Right atrium auricular region (tissue), 2 donors: ENCODE measurements at regions not wholly inside any gene's neighbourhood (a gene's known extent, or its start where the extent isn't known, plus 50 kb on each side); places are given as distances from the start of the nearest gene placed in this dataset.
"Not testable (repeated sequence)": the region's sequence is repeated elsewhere in the genome, so short reads cannot be mapped to it uniquely, and the experiment has no call there.

Experiments used
- DNase-seq: peaks from one replicate; pipeline ENCODE4 v3.0.0-alpha.2; 2019; ENCODE audit warnings: low spot score
- H3K27ac ChIP-seq, 2 donors: fragments of 200-600 bp; sonication (generic); 1 replicate in 1 of 2; 2 replicates in 1 of 2; pipeline ENCODE4 v1.5.1; 2016 to 2019
- H3K27me3 ChIP-seq, 2 donors: fragments of 200-600 bp; sonication (generic); one replicate each; pipeline versions ENCODE4 v1.5.1 to v1.6.0; 2017 to 2019
- H3K36me3 ChIP-seq: fragments of 200-600 bp; sonication (generic); one replicate; pipeline ENCODE4 v1.5.1; 2016
- H3K4me1 ChIP-seq, 2 donors: fragments of 200-600 bp; sonication (generic); one replicate each; pipeline versions ENCODE4 v1.5.1 to v1.6.0; 2017 to 2019
- H3K4me3 ChIP-seq, 2 donors: fragments of 200-600 bp; sonication (generic); 1 replicate in 1 of 2; 2 replicates in 1 of 2; pipeline ENCODE4 v1.5.1; 2017 to 2019; ENCODE audit warnings: mild to moderate bottlenecking in 1 of 2, moderate library complexity in 1 of 2
- H3K9me3 ChIP-seq, 2 donors: fragments of 200-600 bp; sonication (generic); one replicate each; pipeline ENCODE4 v1.5.1; 2019
- TF ChIP-seq, protein P1 (sequence below), 2 donors: fragments of 200-600 bp; sonication (generic); IDR thresholded peaks; one replicate each; pipeline ENCODE4 v1.5.1; 2019; ENCODE audit warnings: antibody characterized with exemption in 2 of 2

DNA sequence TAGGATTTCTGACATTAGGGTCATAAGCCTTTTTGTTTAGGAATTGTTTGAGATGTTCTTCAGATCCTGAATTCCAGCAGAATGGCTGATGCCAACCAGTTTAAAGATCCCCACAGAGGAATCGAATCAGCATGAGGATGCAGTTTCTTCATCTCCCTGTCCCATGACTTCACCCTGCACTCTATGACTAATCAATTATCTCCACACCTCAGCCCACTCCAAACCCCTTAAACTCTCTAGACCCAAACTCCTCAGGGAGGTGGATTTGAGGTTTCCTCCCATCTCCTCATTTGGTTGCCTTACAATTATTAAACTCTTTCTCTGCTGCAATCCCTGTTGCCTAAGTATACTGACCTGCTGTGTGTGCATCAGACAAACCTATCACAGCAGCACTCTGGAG is 86.5 kb upstream of the CRY1 start:
- H3K4me1 ChIP-seq: no peaks in the 10 kb centered on the region
- H3K36me3 ChIP-seq: no peaks in the 10 kb centered on the region
- no peak overlapping the region for H3K27ac ChIP-seq
- no peak for DNase-seq
- no peaks in the 10 kb centered on the region for H3K9me3 ChIP-seq
- TF ChIP-seq, protein P1, sequence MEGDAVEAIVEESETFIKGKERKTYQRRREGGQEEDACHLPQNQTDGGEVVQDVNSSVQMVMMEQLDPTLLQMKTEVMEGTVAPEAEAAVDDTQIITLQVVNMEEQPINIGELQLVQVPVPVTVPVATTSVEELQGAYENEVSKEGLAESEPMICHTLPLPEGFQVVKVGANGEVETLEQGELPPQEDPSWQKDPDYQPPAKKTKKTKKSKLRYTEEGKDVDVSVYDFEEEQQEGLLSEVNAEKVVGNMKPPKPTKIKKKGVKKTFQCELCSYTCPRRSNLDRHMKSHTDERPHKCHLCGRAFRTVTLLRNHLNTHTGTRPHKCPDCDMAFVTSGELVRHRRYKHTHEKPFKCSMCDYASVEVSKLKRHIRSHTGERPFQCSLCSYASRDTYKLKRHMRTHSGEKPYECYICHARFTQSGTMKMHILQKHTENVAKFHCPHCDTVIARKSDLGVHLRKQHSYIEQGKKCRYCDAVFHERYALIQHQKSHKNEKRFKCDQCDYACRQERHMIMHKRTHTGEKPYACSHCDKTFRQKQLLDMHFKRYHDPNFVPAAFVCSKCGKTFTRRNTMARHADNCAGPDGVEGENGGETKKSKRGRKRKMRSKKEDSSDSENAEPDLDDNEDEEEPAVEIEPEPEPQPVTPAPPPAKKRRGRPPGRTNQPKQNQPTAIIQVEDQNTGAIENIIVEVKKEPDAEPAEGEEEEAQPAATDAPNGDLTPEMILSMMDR (IDR thresholded peaks at IDR 0.05): no peak
- no peaks in the 10 kb centered on the region for H3K27me3 ChIP-seq
- no peak overlapping the region for H3K4me3 ChIP-seq

DNA sequence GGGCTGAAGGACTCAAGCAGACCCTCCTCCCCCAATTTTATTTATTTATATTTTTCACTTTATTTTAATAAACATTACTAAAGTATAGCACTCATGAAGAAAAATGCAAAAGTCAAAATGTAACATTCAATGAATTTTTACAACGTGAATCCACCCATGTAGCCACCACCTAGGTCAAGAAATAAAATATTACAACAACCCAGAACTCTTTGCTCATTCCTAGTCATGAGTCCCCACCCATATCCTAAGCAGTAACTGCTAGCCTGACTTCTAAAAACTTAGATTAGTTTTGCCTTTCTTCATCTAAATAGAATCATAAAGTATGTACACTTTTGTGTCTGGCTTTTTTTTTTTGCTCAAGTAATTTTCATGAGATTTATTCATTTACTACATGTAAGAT is 86.9 kb upstream of the CRY1 start:
- no peak overlapping the region for H3K27ac ChIP-seq
- DNase-seq: no peak

DNA sequence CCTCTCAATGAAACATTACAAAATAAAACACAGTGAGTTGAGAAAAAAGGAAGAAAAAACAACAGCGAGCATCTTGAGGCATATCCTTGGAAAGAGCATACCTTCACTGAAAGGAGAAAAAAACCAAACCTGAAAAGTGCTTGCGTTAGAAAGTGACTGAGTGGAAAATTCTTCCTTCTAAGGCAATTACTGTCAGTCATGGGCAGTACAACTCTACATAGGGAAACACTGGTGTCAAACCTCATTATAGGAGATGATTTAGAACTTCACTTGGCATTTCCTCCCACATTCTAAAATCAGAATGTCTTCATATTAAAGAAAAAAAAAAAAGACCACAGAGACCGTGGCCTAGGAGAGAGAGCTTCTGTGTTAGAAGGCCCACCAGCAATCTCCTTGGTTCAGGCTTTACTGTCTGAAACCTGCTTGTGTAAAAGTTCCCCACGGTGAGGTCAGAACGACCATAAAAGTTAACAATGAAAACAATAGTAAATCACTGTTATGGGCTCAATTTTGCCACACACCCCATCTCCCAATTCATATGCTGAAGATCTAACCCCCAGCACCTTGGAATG is 91.1 kb upstream of the CRY1 start:
- Histone ChIP-seq H3K4me1 (no peaks in the 10 kb centered on the region), H3K9me3 (peaks cover 0 to 7% of the 10 kb centered on the region in 2 donors), H3K27me3 (no peaks in the 10 kb centered on the region), H3K4me3 (no peak overlapping the region), H3K27ac (no peak overlapping the region), H3K36me3 (no peaks in the 10 kb centered on the region)
- TF ChIP-seq, protein P1 (IDR thresholded peaks at IDR 0.05): no peak
- no peak for DNase-seq

More for the DNA sequence above, 86.9 kb upstream of the CRY1 start:
- TF ChIP-seq, protein P1 (IDR thresholded peaks at IDR 0.05): no peak
- H3K9me3 ChIP-seq: no peaks in the 10 kb centered on the region
- H3K36me3 ChIP-seq: no peaks in the 10 kb centered on the region
- no peaks in the 10 kb centered on the region for H3K4me1 ChIP-seq
- no peak overlapping the region for H3K4me3 ChIP-seq
- no peaks in the 10 kb centered on the region for H3K27me3 ChIP-seq

DNA sequence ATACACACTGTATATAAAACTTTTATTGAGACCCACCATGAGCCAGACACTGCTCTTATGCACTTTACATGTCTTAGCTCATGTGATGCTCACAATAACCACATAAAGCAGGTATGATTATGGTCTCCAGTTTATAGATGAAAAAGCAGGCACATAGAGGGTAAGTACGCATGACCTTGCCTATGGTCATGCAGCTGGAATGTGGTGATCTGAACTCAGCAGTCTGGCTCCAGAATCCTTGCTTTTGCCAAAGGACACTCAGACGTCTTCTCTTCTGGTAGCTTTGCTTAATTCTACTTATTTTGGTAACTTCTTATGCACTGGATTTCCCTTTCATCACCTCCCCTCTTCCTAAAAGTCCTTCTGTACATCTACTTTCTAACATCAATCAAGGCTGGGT is 103.3 kb upstream of the CRY1 start:
- H3K36me3 ChIP-seq: no peaks in the 10 kb centered on the region
- DNase-seq: no peak
- no peaks in the 10 kb centered on the region for H3K27me3 ChIP-seq
- TF ChIP-seq, protein P1 (IDR thresholded peaks at IDR 0.05): no peak
- no peak overlapping the region for H3K27ac ChIP-seq
- H3K4me1 ChIP-seq: no peaks in the 10 kb centered on the region
- H3K9me3 ChIP-seq: peaks cover 0 to 7% of the 10 kb centered on the region in 2 donors
- no peak overlapping the region for H3K4me3 ChIP-seq

DNA sequence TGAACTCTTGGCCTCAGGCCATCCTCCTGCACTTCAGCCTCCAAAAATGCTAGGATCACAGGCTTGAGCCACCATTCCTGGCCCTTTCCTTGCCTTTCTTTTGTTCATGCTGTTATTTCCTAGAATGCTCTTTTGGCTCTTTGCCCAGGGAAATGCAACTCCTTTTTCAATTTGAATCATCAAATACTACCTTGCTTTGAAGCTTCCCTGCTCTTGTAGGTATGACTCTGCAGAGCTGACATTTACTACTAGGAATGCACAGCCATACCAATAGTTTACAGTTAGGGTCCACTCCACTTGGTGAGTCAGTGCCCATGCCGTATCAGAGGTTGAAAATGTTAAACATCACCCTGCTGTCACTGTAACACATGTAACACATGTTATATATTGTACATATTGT is 107.0 kb upstream of the CRY1 start:
- Histone ChIP-seq H3K27me3 (no peaks in the 10 kb centered on the region), H3K4me3 (no peak overlapping the region), H3K36me3 (no peaks in the 10 kb centered on the region), H3K27ac (no peak overlapping the region), H3K9me3 (no peaks in the 10 kb centered on the region), H3K4me1 (no peaks in the 10 kb centered on the region)
- DNase-seq: no peak
- TF ChIP-seq, protein P1 (IDR thresholded peaks at IDR 0.05): no peak

DNA sequence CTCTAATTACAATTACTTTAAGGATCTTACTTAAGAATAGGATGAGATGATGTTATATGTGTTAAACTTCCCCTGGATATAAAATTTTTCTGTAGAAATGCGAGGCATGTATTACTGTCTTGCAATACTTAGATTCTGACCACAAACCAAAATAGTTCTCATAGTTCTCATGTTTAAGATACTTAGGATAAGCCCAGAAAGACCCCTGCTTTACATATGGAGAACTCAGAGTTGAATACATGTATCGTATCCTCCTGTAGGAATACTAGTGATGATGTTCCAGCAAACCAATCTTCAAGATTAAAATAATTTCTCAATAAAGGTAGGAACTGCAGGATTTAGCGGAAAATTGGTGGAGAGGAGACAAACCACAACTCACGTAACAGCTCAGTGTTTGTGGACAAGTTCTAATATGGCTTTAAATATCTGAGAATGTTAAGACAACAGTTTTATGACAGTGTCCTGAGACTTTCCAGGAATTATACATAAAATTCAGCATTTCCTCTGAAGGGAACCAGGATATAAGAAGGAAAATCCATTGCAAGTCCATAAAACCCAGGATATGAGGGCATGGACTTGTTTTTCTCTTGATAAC is 114.7 kb upstream of the CRY1 start:
- Histone ChIP-seq H3K9me3 (no peaks in the 10 kb centered on the region), H3K27me3 (no peaks in the 10 kb centered on the region), H3K27ac (no peak overlapping the region), H3K4me3 (no peak overlapping the region), H3K4me1 (no peaks in the 10 kb centered on the region), H3K36me3 (no peaks in the 10 kb centered on the region)
- no peak for DNase-seq
- TF ChIP-seq, protein P1 (IDR thresholded peaks at IDR 0.05): no peak

DNA sequence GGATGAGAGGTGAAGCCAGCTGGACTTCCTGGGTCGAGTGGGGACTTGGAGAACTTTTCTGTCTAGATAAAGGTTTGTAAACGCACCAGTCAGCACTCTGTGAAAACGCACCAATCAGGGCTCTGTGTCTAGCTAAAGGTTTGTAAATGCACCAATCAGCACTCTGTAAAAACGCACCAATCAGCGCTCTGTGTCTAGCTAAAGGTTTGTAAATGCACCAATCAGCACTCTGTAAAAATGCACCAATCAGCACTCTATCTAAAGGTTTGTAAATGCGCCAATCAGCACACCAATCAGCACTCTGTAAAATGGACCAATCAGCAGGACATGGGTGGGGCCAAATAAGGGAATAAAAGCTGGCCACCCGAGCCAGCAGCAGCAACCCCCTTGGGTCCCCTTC is 116.4 kb upstream of the CRY1 start:
- H3K4me3 ChIP-seq, H3K27ac ChIP-seq, H3K36me3 ChIP-seq, DNase-seq, H3K27me3 ChIP-seq, H3K4me1 ChIP-seq, H3K9me3 ChIP-seq: not testable (repeated sequence)

DNA sequence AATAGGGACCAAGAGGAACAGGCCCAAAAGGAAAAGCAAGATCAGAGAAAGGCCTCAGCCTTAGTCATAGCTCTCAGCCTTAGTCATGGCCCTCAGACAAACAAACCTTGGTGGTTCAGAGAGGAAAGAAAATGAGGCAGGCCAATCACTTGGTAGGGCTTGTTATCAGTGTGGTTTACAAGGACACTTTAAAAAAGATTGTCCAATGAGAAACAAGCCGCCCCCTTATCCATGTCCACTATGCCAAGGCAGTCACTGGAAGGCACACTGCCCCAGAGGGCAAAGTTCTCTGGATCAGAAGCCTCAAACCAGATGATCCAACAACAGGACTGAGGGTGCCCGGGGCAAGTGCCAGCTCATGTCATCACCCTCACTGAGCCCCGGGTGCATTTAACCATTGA is 121.0 kb upstream of the CRY1 start:
- H3K4me1 ChIP-seq, H3K4me3 ChIP-seq, H3K9me3 ChIP-seq, DNase-seq, H3K27me3 ChIP-seq, H3K36me3 ChIP-seq, H3K27ac ChIP-seq: not testable (repeated sequence)

DNA sequence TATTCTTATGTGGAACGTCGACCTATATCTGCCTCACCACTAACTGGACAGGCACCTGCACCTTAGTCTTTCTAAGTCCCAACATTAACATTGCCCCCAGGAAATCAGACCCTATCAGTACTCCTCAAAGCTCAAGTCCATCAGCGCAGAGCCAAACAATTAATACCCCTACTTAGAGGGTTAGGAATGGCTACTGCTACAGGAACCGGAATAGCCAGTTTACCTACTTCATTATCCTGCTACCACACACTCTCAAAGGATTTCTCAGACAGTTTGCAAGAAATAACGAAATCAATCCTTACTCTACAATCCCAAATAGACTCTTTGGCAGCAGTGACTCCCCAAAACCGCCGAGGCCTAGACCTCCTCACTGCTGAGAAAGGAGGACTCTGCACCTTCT is 123.1 kb upstream of the CRY1 start:
- not testable (repeated sequence) for H3K4me1 ChIP-seq, H3K27ac ChIP-seq, H3K27me3 ChIP-seq, DNase-seq, H3K36me3 ChIP-seq, H3K4me3 ChIP-seq, H3K9me3 ChIP-seq
